Neural cell (in vitro differentiated cells): ENCODE measurements at regions not wholly inside any gene's neighbourhood (a gene's known extent, or its start where the extent isn't known, plus 50 kb on each side); places are given as distances from the start of the nearest gene placed in this dataset.

Experiments used
- EP300 ChIP-seq: fragments of 450-650 bp; conservative IDR thresholded peaks from 2 replicates; pipeline ENCODE4 v1.6.1; 2014; ENCODE audit warnings: antibody characterized with exemption, mild to moderate bottlenecking, moderate library complexity; ENCODE audit not compliant: poor library complexity, severe bottlenecking
- EZH2 ChIP-seq: fragments of 200-600, 300-800 bp; shearing (Covaris generic), sonication (generic); IDR thresholded peaks from 2 replicates; pipeline ENCODE4 v1.6.1; 2014; ENCODE audit warnings: antibody characterized with exemption, low read length, borderline replicate concordance, mild to moderate bottlenecking; ENCODE audit not compliant: insufficient read depth, poor library complexity, severe bottlenecking
- MXI1 ChIP-seq: fragments of 450-650 bp; conservative IDR thresholded peaks from 2 replicates; pipeline ENCODE4 v1.6.1; 2014; ENCODE audit warnings: antibody characterized with exemption, mild to moderate bottlenecking; ENCODE audit not compliant: poor library complexity, severe bottlenecking
- POLR2AphosphoS5 ChIP-seq: IDR thresholded peaks from 2 replicates; pipeline ENCODE4 v1.6.1; 2012
- RAD21 ChIP-seq: fragments of 450-650 bp; conservative IDR thresholded peaks from 2 replicates; pipeline ENCODE4 v1.6.1; 2014; ENCODE audit warnings: antibody characterized with exemption, mild to moderate bottlenecking, moderate library complexity
- TAF1 ChIP-seq: IDR thresholded peaks from 2 replicates; pipeline ENCODE4 v1.6.1; 2012; ENCODE audit warnings: low read depth
- TF ChIP-seq, protein P1 (sequence below): fragments of 450-650 bp; IDR thresholded peaks from 2 replicates; pipeline ENCODE4 v1.5.1; 2014; ENCODE audit warnings: antibody characterized with exemption, mild to moderate bottlenecking, moderate library complexity; ENCODE audit not compliant: poor library complexity, severe bottlenecking
- TF ChIP-seq, protein P2 (sequence below): IDR thresholded peaks from 2 replicates; pipeline ENCODE4 v1.6.1; 2012; ENCODE audit warnings: borderline replicate concordance

DNA sequence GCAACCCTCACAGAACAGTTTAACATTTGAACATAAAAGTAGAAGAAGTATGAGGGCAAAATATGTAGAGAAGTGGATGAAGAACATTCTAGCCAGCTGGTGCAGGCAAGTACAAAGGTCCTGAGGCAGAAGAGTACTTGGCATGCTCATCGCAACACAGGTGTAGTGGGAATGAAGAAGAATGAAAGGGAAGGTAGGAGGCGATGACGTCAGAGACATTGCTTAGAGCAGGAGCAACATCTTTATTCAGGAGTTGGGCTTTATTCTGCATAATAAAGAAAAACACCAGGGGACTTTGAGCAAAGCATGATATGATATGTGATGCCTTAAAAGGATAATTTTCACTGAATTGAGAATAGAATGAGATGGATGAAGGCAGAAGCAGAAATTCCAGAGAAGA, 570.6 kb upstream of the CDH9 start:
- TF ChIP-seq, protein P1, sequence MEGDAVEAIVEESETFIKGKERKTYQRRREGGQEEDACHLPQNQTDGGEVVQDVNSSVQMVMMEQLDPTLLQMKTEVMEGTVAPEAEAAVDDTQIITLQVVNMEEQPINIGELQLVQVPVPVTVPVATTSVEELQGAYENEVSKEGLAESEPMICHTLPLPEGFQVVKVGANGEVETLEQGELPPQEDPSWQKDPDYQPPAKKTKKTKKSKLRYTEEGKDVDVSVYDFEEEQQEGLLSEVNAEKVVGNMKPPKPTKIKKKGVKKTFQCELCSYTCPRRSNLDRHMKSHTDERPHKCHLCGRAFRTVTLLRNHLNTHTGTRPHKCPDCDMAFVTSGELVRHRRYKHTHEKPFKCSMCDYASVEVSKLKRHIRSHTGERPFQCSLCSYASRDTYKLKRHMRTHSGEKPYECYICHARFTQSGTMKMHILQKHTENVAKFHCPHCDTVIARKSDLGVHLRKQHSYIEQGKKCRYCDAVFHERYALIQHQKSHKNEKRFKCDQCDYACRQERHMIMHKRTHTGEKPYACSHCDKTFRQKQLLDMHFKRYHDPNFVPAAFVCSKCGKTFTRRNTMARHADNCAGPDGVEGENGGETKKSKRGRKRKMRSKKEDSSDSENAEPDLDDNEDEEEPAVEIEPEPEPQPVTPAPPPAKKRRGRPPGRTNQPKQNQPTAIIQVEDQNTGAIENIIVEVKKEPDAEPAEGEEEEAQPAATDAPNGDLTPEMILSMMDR = no peak
- TF ChIP-seq EP300 (no peak), EZH2 (no peak), TAF1 (no peak), RAD21 (no peak), MXI1 (no peak), POLR2AphosphoS5 (no peak)
- TF ChIP-seq, protein P2, sequence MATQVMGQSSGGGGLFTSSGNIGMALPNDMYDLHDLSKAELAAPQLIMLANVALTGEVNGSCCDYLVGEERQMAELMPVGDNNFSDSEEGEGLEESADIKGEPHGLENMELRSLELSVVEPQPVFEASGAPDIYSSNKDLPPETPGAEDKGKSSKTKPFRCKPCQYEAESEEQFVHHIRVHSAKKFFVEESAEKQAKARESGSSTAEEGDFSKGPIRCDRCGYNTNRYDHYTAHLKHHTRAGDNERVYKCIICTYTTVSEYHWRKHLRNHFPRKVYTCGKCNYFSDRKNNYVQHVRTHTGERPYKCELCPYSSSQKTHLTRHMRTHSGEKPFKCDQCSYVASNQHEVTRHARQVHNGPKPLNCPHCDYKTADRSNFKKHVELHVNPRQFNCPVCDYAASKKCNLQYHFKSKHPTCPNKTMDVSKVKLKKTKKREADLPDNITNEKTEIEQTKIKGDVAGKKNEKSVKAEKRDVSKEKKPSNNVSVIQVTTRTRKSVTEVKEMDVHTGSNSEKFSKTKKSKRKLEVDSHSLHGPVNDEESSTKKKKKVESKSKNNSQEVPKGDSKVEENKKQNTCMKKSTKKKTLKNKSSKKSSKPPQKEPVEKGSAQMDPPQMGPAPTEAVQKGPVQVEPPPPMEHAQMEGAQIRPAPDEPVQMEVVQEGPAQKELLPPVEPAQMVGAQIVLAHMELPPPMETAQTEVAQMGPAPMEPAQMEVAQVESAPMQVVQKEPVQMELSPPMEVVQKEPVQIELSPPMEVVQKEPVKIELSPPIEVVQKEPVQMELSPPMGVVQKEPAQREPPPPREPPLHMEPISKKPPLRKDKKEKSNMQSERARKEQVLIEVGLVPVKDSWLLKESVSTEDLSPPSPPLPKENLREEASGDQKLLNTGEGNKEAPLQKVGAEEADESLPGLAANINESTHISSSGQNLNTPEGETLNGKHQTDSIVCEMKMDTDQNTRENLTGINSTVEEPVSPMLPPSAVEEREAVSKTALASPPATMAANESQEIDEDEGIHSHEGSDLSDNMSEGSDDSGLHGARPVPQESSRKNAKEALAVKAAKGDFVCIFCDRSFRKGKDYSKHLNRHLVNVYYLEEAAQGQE = no peak
